ENCODE measurements at regions not wholly inside any gene's neighbourhood (a gene's known extent, or its start where the extent isn't known, plus 50 kb on each side); places are given as distances from the start of the nearest gene placed in this dataset.

DNA sequence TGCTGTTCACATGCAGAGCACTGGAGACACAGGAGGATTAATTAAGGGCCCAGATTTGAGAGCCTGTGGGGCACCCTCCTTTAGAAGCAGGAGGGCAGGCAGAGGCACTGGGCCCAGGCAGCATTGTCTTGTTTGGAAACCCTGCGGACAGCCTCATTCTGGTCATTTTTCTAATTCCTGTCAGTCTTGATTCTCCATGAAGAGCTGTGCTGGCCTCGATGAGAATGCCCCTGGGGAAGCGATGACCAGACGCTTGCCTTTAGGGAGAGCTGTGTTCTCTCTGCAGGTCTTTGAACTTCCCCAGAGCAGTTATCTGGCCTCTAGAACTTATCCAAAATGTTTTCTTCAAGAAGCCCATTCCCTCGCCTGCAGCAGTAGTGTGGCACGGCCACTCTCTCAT lies 117.8 kb upstream of the PTCH1 start (continued):
- TF ChIP-seq, protein P1, sequence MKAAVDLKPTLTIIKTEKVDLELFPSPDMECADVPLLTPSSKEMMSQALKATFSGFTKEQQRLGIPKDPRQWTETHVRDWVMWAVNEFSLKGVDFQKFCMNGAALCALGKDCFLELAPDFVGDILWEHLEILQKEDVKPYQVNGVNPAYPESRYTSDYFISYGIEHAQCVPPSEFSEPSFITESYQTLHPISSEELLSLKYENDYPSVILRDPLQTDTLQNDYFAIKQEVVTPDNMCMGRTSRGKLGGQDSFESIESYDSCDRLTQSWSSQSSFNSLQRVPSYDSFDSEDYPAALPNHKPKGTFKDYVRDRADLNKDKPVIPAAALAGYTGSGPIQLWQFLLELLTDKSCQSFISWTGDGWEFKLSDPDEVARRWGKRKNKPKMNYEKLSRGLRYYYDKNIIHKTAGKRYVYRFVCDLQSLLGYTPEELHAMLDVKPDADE (IDR thresholded peaks at IDR 0.05), result no peak
- TF ChIP-seq NANOG (IDR thresholded peaks at IDR 0.05; ENCODE audit: borderline replicate concordance) (no peak), ZNF331 (CRISPR knock-in tag; IDR thresholded peaks at IDR 0.05; ENCODE audit: low read depth) (no peak), JUNB (IDR thresholded peaks at IDR 0.05; ENCODE audit: unreplicated experiment) (no peak)
- TF ChIP-seq, protein P2, sequence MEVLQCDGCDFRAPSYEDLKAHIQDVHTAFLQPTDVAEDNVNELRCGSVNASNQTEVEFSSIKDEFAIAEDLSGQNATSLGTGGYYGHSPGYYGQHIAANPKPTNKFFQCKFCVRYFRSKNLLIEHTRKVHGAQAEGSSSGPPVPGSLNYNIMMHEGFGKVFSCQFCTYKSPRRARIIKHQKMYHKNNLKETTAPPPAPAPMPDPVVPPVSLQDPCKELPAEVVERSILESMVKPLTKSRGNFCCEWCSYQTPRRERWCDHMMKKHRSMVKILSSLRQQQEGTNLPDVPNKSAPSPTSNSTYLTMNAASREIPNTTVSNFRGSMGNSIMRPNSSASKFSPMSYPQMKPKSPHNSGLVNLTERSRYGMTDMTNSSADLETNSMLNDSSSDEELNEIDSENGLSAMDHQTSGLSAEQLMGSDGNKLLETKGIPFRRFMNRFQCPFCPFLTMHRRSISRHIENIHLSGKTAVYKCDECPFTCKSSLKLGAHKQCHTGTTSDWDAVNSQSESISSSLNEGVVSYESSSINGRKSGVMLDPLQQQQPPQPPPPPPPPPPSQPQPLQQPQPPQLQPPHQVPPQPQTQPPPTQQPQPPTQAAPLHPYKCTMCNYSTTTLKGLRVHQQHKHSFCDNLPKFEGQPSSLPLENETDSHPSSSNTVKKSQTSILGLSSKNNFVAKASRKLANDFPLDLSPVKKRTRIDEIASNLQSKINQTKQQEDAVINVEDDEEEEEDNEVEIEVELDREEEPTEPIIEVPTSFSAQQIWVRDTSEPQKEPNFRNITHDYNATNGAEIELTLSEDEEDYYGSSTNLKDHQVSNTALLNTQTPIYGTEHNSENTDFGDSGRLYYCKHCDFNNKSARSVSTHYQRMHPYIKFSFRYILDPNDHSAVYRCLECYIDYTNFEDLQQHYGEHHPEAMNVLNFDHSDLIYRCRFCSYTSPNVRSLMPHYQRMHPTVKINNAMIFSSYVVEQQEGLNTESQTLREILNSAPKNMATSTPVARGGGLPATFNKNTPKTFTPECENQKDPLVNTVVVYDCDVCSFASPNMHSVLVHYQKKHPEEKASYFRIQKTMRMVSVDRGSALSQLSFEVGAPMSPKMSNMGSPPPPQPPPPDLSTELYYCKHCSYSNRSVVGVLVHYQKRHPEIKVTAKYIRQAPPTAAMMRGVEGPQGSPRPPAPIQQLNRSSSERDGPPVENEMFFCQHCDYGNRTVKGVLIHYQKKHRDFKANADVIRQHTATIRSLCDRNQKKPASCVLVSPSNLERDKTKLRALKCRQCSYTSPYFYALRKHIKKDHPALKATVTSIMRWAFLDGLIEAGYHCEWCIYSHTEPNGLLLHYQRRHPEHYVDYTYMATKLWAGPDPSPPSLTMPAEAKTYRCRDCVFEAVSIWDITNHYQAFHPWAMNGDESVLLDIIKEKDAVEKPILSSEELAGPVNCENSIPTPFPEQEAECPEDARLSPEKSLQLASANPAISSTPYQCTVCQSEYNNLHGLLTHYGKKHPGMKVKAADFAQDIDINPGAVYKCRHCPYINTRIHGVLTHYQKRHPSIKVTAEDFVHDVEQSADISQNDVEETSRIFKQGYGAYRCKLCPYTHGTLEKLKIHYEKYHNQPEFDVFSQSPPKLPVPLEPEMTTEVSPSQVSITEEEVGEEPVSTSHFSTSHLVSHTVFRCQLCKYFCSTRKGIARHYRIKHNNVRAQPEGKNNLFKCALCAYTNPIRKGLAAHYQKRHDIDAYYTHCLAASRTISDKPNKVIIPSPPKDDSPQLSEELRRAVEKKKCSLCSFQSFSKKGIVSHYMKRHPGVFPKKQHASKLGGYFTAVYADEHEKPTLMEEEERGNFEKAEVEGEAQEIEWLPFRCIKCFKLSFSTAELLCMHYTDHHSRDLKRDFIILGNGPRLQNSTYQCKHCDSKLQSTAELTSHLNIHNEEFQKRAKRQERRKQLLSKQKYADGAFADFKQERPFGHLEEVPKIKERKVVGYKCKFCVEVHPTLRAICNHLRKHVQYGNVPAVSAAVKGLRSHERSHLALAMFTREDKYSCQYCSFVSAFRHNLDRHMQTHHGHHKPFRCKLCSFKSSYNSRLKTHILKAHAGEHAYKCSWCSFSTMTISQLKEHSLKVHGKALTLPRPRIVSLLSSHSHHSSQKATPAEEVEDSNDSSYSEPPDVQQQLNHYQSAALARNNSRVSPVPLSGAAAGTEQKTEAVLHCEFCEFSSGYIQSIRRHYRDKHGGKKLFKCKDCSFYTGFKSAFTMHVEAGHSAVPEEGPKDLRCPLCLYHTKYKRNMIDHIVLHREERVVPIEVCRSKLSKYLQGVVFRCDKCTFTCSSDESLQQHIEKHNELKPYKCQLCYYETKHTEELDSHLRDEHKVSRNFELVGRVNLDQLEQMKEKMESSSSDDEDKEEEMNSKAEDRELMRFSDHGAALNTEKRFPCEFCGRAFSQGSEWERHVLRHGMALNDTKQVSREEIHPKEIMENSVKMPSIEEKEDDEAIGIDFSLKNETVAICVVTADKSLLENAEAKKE (CRISPR knock-in tag; IDR thresholded peaks at IDR 0.05), result no peak

DNA sequence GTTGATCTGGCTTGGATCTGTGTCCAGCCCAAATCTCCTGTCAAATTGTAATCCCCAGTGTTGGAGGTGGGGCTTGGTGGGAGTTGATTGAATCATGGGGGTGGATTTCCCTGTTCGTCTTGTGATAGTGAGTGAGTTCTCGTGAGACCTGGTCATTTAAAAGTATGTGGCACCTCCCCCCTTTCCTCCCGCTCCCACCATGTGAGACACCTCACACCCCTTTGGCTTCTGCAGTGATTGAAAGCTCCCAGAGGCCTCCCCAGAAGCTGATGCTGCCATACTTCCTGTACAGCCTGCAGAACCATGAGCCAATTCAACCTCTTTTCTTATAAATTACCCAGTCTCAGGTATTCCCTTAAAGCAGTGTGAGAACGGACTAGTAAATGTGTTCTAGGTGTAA lies 117.3 kb upstream of the PTCH1 start:
- peaks cover 10% of the 10 kb centered on the region for H3K9me2 ChIP-seq (ENCODE audit: insufficient read depth)
- Mint-ChIP-seq H3K27me3 (ENCODE audit: insufficient read depth, low read depth, poor library complexity) (no peaks in the 10 kb centered on the region), H3K4me1 (peaks cover 9% of the 10 kb centered on the region), H3K27ac (no peak overlapping the region), H3K9me3 (no peaks in the 10 kb centered on the region), H3K36me3 (ENCODE audit: low read depth) (no peaks in the 10 kb centered on the region), H3K4me3 (no peak overlapping the region)
- H3K4me2 ChIP-seq, result no peak overlapping the region
- DNase-seq (ENCODE audit: low spot score) (no peak), ATAC-seq (no peak)
- TF ChIP-seq NANOG (IDR thresholded peaks at IDR 0.05; ENCODE audit: borderline replicate concordance), result no peak
- H2AFZ ChIP-seq, result peak overlapping the region; percentile 28; the same call in 1 of the 2 replicates
- no peaks in the 10 kb centered on the region for H3K4me1 ChIP-seq (ENCODE audit: insufficient read depth)
- H3K36me3 ChIP-seq (ENCODE audit: insufficient read depth), result no peaks in the 10 kb centered on the region
- H4K20me1 ChIP-seq (replicated peaks; ENCODE audit: insufficient read depth), result no peaks in the 10 kb centered on the region
- H3F3A ChIP-seq (replicated peaks; ENCODE audit: low read depth), result no peaks in the 10 kb centered on the region
- H3K4me3 ChIP-seq, result no peak overlapping the region
- no peak overlapping the region for H3K27ac ChIP-seq (ENCODE audit: low read depth)
- no peaks in the 10 kb centered on the region for H3K79me2 ChIP-seq (replicated peaks; ENCODE audit: insufficient read depth)
- H3K27me3 ChIP-seq (ENCODE audit: insufficient read depth), result no peaks in the 10 kb centered on the region

Measured in GM23338 (cell line).